ENCODE measurements at regions not wholly inside any gene's neighbourhood (a gene's known extent, or its start where the extent isn't known, plus 50 kb on each side); places are given as distances from the start of the nearest gene placed in this dataset.

- Mint-ChIP-seq H3K27ac (no peak overlapping the region), H3K4me1 (no peaks in the 10 kb centered on the region), H3K27me3 (ENCODE audit: insufficient read depth, low read depth, poor library complexity) (peaks cover 10% of the 10 kb centered on the region), H3K36me3 (ENCODE audit: low read depth) (peaks cover 8% of the 10 kb centered on the region; the same call in 2 of the 3 replicates), H3K4me3 (no peak overlapping the region), H3K9me3 (peaks cover 18% of the 10 kb centered on the region)
- H3K36me3 ChIP-seq (ENCODE audit: insufficient read depth), result peaks cover 6% of the 10 kb centered on the region
- H3K79me2 ChIP-seq (replicated peaks; ENCODE audit: insufficient read depth), result no peaks in the 10 kb centered on the region
- H3K27me3 ChIP-seq (ENCODE audit: insufficient read depth), result no peaks in the 10 kb centered on the region
- no peaks in the 10 kb centered on the region for H3F3A ChIP-seq (replicated peaks; ENCODE audit: low read depth)
- H3K4me3 ChIP-seq, result no peak overlapping the region
- no peak for DNase-seq (ENCODE audit: low spot score)
- H3K27ac ChIP-seq (ENCODE audit: low read depth), result no peak overlapping the region
- H2AFZ ChIP-seq, result no peak overlapping the region
- H3K9me2 ChIP-seq (ENCODE audit: insufficient read depth), result 0 out of 2 replicates have a peak, but pooled peaks cover 15% of the 10 kb centered on the region
- TF ChIP-seq POLR2AphosphoS5 (IDR thresholded peaks at IDR 0.05; ENCODE audit: low read depth) (no peak), STAT1 (IDR thresholded peaks at IDR 0.05; ENCODE audit: unreplicated experiment) (no peak), JUNB (IDR thresholded peaks at IDR 0.05; ENCODE audit: unreplicated experiment) (no peak), CREB1 (CRISPR knock-in tag; IDR thresholded peaks at IDR 0.05; ENCODE audit: low read depth) (no peak), ZNF462 (CRISPR knock-in tag; IDR thresholded peaks at IDR 0.05) (no peak), EZH2phosphoT487 (IDR thresholded peaks at IDR 0.05; ENCODE audit: unreplicated experiment) (no peak), NANOG (IDR thresholded peaks at IDR 0.05; ENCODE audit: borderline replicate concordance) (no peak)
- no peak for ATAC-seq
- no peaks in the 10 kb centered on the region for H3K4me1 ChIP-seq (ENCODE audit: insufficient read depth)
- no peaks in the 10 kb centered on the region for H4K20me1 ChIP-seq (replicated peaks; ENCODE audit: insufficient read depth)
- no peak overlapping the region for H3K4me2 ChIP-seq
Measured at GRCh38 chr2:217563565-217563964, 439.2 kb downstream of the TNS1 start.
